BLaER1 (cell line): ENCODE measurements at regions not wholly inside any gene's neighbourhood (a gene's known extent, or its start where the extent isn't known, plus 50 kb on each side); places are given as distances from the start of the nearest gene placed in this dataset.

ENCODE experiments used
- H3K27ac ChIP-seq: shearing (Covaris generic); formaldehyde crosslinking; 2 replicates; pipeline ENCODE4 v1.8.1; 2022
- H3K27me3 ChIP-seq: shearing (Covaris generic); formaldehyde crosslinking; 2 replicates; pipeline ENCODE4 v1.8.1; 2022
- H3K36me3 ChIP-seq: shearing (Covaris generic); formaldehyde crosslinking; 2 replicates; pipeline ENCODE4 v1.8.1; 2022
- H3K4me1 ChIP-seq: shearing (Covaris generic); formaldehyde crosslinking; 2 replicates; pipeline ENCODE4 v1.8.1; 2022
- H3K4me2 ChIP-seq: shearing (Covaris generic); formaldehyde crosslinking; 2 replicates; pipeline ENCODE4 v1.8.1; 2022
- H3K4me3 ChIP-seq: shearing (Covaris generic); formaldehyde crosslinking; 2 replicates; pipeline ENCODE4 v1.8.1; 2022
- H3K9ac ChIP-seq: shearing (Covaris generic); formaldehyde crosslinking; 2 replicates; pipeline ENCODE4 v1.8.1; 2022
- H3K9me3 ChIP-seq: shearing (Covaris generic); formaldehyde crosslinking; 2 replicates; pipeline ENCODE4 v1.8.1; 2022
- H4K20me1 ChIP-seq: shearing (Covaris generic); formaldehyde crosslinking; 2 replicates; pipeline ENCODE4 v1.8.1; 2022
- Cebpa-rat ChIP-seq: shearing (Covaris generic); IDR thresholded peaks from 2 replicates; pipeline ENCODE4 v1.8.1; 2022

DNA sequence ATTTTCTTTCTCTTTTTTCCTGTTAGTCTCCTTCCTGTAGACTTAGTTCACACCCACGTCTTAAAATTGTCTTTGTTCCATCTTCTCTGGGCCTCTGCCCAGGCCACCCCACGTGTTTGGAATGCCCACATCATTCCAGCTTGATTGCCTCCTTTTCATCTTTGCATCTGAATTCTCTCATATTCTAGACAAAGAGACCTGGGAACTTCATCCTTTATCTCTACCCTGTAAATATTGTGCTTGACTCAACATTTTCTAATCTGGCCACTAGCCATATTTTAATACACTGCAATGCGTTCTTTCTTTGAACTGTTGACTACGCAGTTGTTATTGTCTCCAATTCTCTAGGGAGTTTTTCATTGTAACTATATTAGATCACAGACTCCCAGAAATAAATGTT, 187.5 kb upstream of the NRXN1 start:
- Histone ChIP-seq H3K27ac (no peak overlapping the region), H3K4me1 (no peaks in the 10 kb centered on the region), H3K4me2 (no peak overlapping the region), H3K27me3 (no peaks in the 10 kb centered on the region), H4K20me1 (no peaks in the 10 kb centered on the region), H3K36me3 (no peaks in the 10 kb centered on the region), H3K9ac (no peak overlapping the region), H3K4me3 (no peak overlapping the region), H3K9me3 (no peaks in the 10 kb centered on the region)
- TF ChIP-seq Cebpa-rat = no peak

DNA sequence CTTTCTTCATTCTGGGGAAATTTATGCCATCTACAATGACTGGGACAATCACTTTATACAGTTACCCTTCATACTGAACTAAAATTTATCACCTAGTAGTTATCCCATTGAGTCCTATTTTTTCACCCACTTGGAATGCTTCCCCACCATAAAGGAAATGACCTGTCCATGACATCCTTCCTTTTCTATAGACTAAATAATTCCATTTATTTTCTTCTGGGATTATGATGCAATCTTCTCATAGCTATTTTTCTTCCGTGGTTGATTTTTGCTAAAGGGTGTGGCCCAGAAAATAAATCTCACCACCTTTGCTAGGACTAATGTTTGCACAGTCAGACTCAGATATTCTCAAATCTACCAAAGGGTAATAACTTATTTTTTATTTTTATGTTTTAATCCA, 186.1 kb upstream of the NRXN1 start:
- H3K9ac ChIP-seq = no peak overlapping the region

DNA sequence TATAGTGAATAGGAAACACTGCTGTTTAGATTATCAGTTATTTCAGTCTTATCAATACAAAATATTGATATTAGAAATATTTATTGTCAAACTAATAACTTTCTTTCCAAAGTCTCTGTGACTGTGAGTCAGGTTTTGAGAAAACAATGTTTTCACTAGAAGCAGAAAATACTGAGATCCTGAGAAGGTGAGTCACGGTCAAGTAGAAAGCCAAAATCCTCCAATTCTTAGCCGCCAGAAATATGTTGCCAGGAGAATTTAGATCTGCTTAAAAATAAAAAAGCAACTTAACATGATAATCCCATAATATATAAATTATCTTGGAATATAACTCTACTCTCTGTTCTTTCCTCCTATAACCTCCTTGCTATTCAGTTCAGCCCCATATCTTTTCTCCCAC, 181.9 kb upstream of the NRXN1 start:
- TF ChIP-seq Cebpa-rat = no peak
- Histone ChIP-seq H3K27me3 (no peaks in the 10 kb centered on the region), H3K4me2 (no peak overlapping the region), H3K9me3 (no peaks in the 10 kb centered on the region), H3K27ac (no peak overlapping the region), H3K36me3 (no peaks in the 10 kb centered on the region), H3K4me3 (no peak overlapping the region), H3K4me1 (no peaks in the 10 kb centered on the region), H3K9ac (no peak overlapping the region), H4K20me1 (no peaks in the 10 kb centered on the region)

More for the DNA sequence above, 186.1 kb upstream of the NRXN1 start:
- H3K27ac ChIP-seq = no peak overlapping the region
- H3K4me2 ChIP-seq = no peak overlapping the region
- H3K9me3 ChIP-seq = no peaks in the 10 kb centered on the region
- H4K20me1 ChIP-seq = no peaks in the 10 kb centered on the region
- no peaks in the 10 kb centered on the region for H3K36me3 ChIP-seq
- H3K4me3 ChIP-seq = no peak overlapping the region
- no peaks in the 10 kb centered on the region for H3K27me3 ChIP-seq
- no peak for TF ChIP-seq Cebpa-rat
- H3K4me1 ChIP-seq = no peaks in the 10 kb centered on the region

DNA sequence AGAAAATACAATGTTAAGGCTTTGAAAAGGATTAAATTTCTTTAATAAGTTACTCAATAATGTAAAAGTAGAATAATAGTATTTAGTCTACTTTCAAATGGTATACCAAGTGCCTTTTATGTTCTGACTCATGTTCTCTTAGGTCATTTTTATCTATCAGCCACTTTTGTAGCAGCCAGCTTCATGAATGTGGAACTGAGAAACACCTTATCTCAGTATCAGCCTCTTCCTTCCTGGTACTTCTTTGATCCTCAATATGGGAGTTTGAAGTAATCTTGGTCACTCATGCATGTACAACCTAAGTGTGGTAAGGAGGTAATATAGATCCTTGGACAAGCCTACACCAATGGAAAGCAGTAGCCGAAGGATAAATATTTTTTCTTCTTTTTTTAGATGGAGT, 180.4 kb upstream of the NRXN1 start:
- no peaks in the 10 kb centered on the region for H3K4me1 ChIP-seq

DNA sequence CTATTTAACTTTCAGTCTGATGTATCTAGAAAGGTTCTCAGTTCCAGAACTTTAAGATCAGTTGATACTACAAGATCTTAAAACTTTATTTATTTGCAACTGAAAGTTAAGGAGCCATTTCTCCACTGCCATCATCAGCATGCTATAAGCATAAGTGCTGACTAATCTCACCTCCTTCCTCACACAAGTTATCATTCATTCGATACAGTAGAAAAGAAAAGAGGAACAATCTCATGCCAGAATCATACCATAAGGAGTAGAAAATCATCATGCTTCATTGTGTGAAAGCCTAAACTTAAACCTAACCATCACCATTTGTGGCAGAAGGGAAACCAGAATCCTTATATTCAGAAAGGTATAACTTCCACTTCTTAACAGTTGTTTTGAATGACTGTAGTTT, 176.6 kb upstream of the NRXN1 start:
- no peaks in the 10 kb centered on the region for H3K4me1 ChIP-seq
- no peaks in the 10 kb centered on the region for H3K36me3 ChIP-seq
- H3K9ac ChIP-seq = no peak overlapping the region

More for the DNA sequence above, 180.4 kb upstream of the NRXN1 start:
- no peaks in the 10 kb centered on the region for H3K9me3 ChIP-seq
- no peaks in the 10 kb centered on the region for H4K20me1 ChIP-seq
- no peaks in the 10 kb centered on the region for H3K27me3 ChIP-seq
- H3K4me2 ChIP-seq = no peak overlapping the region
- H3K9ac ChIP-seq = no peak overlapping the region
- no peak overlapping the region for H3K27ac ChIP-seq
- H3K36me3 ChIP-seq = no peaks in the 10 kb centered on the region
- H3K4me3 ChIP-seq = no peak overlapping the region
- TF ChIP-seq Cebpa-rat = no peak

DNA sequence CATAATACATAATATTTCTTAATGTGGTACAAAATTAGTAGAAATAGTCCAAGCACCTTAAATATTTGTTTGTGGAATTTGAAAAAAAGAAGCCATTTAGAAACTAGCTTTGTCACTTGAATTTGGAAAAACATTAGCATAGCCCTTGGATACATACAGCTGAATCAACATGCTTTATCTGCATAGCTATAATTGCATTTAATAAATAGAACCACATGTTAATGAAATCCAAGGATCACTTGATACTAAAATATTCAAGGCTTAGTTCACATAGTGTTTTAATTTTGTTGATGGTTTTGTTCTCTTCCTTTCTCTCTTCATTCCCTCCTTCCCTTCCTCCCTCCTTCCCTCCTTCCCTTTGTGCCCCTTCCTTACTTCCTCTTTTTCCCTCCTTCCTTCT, 169.4 kb upstream of the NRXN1 start:
- Histone ChIP-seq H3K27ac (no peak overlapping the region), H4K20me1 (no peaks in the 10 kb centered on the region), H3K36me3 (no peaks in the 10 kb centered on the region), H3K4me2 (no peak overlapping the region), H3K4me3 (no peak overlapping the region), H3K9me3 (no peaks in the 10 kb centered on the region), H3K4me1 (no peaks in the 10 kb centered on the region), H3K9ac (no peak overlapping the region), H3K27me3 (no peaks in the 10 kb centered on the region)
- no peak for TF ChIP-seq Cebpa-rat

More for the DNA sequence above, 176.6 kb upstream of the NRXN1 start:
- Histone ChIP-seq H3K9me3 (no peaks in the 10 kb centered on the region), H3K4me2 (no peak overlapping the region), H3K27me3 (no peaks in the 10 kb centered on the region), H3K27ac (no peak overlapping the region), H3K4me3 (no peak overlapping the region), H4K20me1 (no peaks in the 10 kb centered on the region)
- no peak for TF ChIP-seq Cebpa-rat

DNA sequence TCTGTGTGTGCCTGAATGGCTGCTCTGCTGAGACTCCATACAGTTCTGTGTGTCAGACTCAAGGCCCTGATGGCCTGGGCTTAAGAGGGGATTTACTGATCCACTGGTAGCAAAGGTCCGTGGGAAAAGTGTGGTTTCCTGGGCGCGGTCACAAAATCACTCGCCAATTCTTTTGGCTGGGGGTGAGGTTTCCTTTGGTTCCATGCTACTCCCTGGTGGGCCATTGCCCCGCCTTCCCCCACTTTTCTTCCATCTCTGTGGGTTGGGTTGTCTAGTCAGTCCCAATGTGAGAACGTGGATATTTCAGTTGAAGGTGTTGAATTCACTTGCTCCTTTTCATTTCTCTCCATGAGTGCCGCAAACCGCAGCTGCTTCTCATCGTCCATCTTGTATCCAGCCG, 162.7 kb upstream of the NRXN1 start:
- no peak for TF ChIP-seq Cebpa-rat
- no peak overlapping the region for H3K4me2 ChIP-seq
- H3K9ac ChIP-seq = no peak overlapping the region
- H3K9me3 ChIP-seq = no peaks in the 10 kb centered on the region
- no peak overlapping the region for H3K27ac ChIP-seq
- H3K36me3 ChIP-seq = no peaks in the 10 kb centered on the region
- no peaks in the 10 kb centered on the region for H4K20me1 ChIP-seq
- no peak overlapping the region for H3K4me3 ChIP-seq
- no peaks in the 10 kb centered on the region for H3K27me3 ChIP-seq
- H3K4me1 ChIP-seq = no peaks in the 10 kb centered on the region

DNA sequence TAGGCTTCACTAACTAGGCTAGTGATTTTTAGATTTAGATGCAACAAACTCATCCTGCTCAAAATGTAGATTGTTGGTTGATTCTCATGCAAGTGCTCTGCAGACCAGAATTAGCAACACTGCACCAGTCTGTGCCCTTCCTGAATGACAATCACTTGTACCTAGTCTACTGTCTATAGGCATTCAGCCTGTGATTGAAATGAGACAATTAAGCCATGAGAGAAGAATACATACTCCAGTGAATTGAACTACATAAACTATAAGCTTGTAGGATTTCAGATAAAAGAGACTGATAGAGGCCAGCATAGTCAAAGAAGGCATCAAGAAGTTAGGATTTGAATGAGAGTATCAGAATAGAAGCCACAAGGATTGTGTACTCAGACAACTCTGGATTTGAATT, 138.3 kb upstream of the NRXN1 start:
- Histone ChIP-seq H3K4me3 (no peak overlapping the region), H3K4me2 (no peak overlapping the region), H3K36me3 (no peaks in the 10 kb centered on the region), H3K9ac (no peak overlapping the region), H3K9me3 (no peaks in the 10 kb centered on the region), H3K4me1 (peaks cover 9% of the 10 kb centered on the region), H4K20me1 (no peaks in the 10 kb centered on the region), H3K27me3 (no peaks in the 10 kb centered on the region), H3K27ac (no peak overlapping the region)
- no peak for TF ChIP-seq Cebpa-rat

DNA sequence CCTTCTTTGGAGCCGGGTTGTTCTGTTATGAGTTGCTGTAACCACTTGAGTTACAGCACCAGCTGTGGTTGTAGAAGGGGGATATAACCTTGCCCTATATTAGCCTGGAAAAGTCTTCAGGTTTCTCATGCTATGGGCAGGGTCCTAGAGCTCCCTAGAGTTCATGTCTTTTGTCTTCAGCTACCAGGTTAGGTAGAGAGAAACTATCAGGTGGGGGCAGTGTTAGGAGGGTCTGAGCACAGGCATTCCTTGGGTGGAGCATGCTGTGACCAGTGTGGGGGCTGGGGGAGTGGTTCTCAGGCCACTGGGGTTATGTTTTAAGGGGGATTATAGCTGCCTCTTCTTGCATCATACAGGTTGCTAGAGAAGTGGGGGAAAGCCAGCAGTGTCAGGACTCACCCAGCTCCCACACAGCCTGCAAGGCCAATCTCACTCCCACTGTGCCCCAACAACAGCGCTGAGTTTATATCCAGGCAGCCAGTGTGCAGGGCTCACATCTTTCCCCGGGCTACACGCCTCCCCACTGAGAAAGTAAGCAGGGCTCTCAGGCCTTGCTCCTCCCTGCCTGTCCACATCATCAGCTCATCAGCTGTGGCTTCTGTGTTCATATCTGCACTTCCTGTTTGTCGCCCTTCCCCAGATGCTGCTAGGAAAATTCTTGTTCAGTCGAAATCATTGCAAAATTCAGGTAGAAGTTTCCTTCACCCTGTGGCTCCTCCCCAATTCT, 133.8 kb upstream of the NRXN1 start:
- no peak for TF ChIP-seq Cebpa-rat
- Histone ChIP-seq H3K4me1 (peaks cover 9% of the 10 kb centered on the region), H3K4me2 (peak overlapping the region; percentile 9; the same call in 1 of the 2 replicates), H3K4me3 (no peak overlapping the region), H4K20me1 (no peaks in the 10 kb centered on the region), H3K36me3 (no peaks in the 10 kb centered on the region), H3K27me3 (no peaks in the 10 kb centered on the region), H3K9me3 (no peaks in the 10 kb centered on the region), H3K27ac (peak overlapping the region; percentile 26), H3K9ac (no peak overlapping the region)

DNA sequence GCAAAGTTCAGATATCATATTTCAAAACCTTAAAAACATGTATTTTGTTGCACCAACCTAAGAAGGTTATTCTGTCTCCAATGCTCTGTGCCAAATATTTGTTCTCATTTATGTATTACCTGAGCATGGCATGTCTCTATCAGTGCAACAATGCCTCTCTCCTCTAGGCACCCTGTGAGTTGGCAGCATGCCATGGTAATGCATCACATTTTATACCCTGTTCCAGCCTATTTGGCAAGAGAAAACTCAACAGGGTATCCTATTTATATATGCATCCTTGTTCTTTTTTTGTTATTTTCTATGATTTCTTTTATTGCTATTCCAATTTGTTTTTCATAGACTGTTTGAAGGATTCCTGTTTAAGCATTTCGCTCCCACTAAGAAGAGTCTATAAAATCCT, 126.3 kb upstream of the NRXN1 start:
- no peaks in the 10 kb centered on the region for H4K20me1 ChIP-seq
- H3K27ac ChIP-seq = no peak overlapping the region
- H3K4me2 ChIP-seq = no peak overlapping the region
- H3K36me3 ChIP-seq = no peaks in the 10 kb centered on the region
- H3K9ac ChIP-seq = no peak overlapping the region
- no peak for TF ChIP-seq Cebpa-rat
- H3K9me3 ChIP-seq = no peaks in the 10 kb centered on the region
- H3K4me1 ChIP-seq = no peaks in the 10 kb centered on the region
- no peaks in the 10 kb centered on the region for H3K27me3 ChIP-seq
- H3K4me3 ChIP-seq = no peak overlapping the region

DNA sequence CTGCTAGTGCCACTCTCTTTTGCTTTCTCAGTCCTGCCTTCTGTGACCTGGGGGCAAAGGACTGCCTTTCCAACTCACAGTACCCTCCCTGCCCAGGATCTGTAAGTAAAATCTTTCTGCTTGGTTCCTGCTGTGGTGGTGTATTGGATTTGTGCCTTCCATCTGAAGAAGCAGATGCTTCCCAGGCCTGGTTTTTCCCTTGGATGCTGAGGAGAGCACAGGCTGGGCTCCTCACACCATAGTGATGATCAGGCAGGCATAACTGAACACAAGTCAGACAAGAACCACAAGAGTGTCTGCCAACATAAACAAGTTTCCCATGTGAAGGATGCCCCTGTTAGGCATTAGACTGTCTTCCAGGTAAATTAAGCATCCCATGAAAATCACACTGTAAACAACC, 121.3 kb upstream of the NRXN1 start:
- Histone ChIP-seq H3K4me3 (no peak overlapping the region), H3K9ac (no peak overlapping the region), H3K4me2 (no peak overlapping the region), H3K4me1 (no peaks in the 10 kb centered on the region), H3K27me3 (no peaks in the 10 kb centered on the region), H4K20me1 (no peaks in the 10 kb centered on the region), H3K27ac (no peak overlapping the region), H3K36me3 (no peaks in the 10 kb centered on the region), H3K9me3 (peaks cover 10% of the 10 kb centered on the region)
- no peak for TF ChIP-seq Cebpa-rat
